Adrenal gland (tissue), 9 donors: ENCODE measurements at regions not wholly inside any gene's neighbourhood (a gene's known extent, or its start where the extent isn't known, plus 50 kb on each side); places are given as distances from the start of the nearest gene placed in this dataset.

Experiments used
- DNase-seq, 7 donors: peaks; one replicate each; pipeline ENCODE4 v3.0.0-alpha.2; 2019 to 2020
- H3K27ac ChIP-seq, 5 donors: fragments of 200-600 bp; sonication (generic) in 4 of 5; 1 replicate in 3 of 5; 2 replicates in 2 of 5; pipeline versions ENCODE4 v1.5.1 to v1.8.0; 2016 to 2020; ENCODE audit warnings: mild to moderate bottlenecking in 1 of 5
- H3K27me3 ChIP-seq: fragments of 200-600 bp; 2 replicates; pipeline ENCODE4 v1.8.0; 2021
- H3K36me3 ChIP-seq, 2 donors: fragments of 200-600 bp; replicated peaks in 1 of 2; 1 replicate in 1 of 2; 2 replicates in 1 of 2; pipeline versions ENCODE4 v1.5.1 to v1.8.0; 2018 to 2022
- H3K4me1 ChIP-seq, 2 donors: fragments of 200-600 bp; replicated peaks in 1 of 2; 1 replicate in 1 of 2; 2 replicates in 1 of 2; pipeline versions ENCODE4 v1.5.1 to v1.8.0; 2018 to 2021
- H3K4me3 ChIP-seq, 4 donors: fragments of 200-600 bp; sonication (generic) in 3 of 4; one replicate each; pipeline ENCODE4 v1.5.1; 2016 to 2018
- H3K9me3 ChIP-seq, 3 donors: fragments of 200-600 bp; sonication (generic) in 1 of 3; replicated peaks in 1 of 3; 1 replicate in 2 of 3; 2 replicates in 1 of 3; pipeline versions ENCODE4 v1.5.1 to v1.8.0; 2016 to 2021
- CTCF ChIP-seq, 6 experiments: fragments of 450-650 bp in 4 of 6; fragments of 200-600 bp in 2 of 6; sonication (generic) in 1 of 6; IDR thresholded peaks; 1 replicate in 5 of 6; 2 replicates in 1 of 6; pipeline versions ENCODE4 v1.5.1 to v1.8.0; 2016 to 2021; ENCODE audit warnings: antibody characterized with exemption in 6 of 6, mild to moderate bottlenecking in 2 of 6, moderate library complexity in 1 of 6
- POLR2A ChIP-seq, 2 donors: fragments of 450-650 bp; IDR thresholded peaks; one replicate each; pipeline ENCODE4 v1.6.1; 2017; ENCODE audit warnings: antibody characterized with exemption in 2 of 2, mild to moderate bottlenecking in 2 of 2, moderate library complexity in 1 of 2
- WGBS, 4 donors: extraction: QIAGEN DNeasy Blood & Tissue Kit in 2 of 4; methylation state at CpG; one replicate each; pipeline versions ENCODE4 v1.1.5 to v1.1.7; 2013 to 2017; 5-methylcytosine and 5-hydroxymethylcytosine counted together
- intact Hi-C, 2 donors: fragments of 100-400 bp; cut with DNase I; formaldehyde crosslinking; loops; one replicate each; pipeline versions ENCODE4 v1.14.1 to v1.15.0; 2022 to 2023
- donor health status: healthy with polysubstance abuse.
- donor health status: Bipolar disorder and iron deficiency.
- donor health status: DM: yes; HTN: yes; CAD: no.
- donor health status: DM: no; HTN: no; CAD: no.
- donor health status: DM: no; HTN: no; CAD: no.

DNA sequence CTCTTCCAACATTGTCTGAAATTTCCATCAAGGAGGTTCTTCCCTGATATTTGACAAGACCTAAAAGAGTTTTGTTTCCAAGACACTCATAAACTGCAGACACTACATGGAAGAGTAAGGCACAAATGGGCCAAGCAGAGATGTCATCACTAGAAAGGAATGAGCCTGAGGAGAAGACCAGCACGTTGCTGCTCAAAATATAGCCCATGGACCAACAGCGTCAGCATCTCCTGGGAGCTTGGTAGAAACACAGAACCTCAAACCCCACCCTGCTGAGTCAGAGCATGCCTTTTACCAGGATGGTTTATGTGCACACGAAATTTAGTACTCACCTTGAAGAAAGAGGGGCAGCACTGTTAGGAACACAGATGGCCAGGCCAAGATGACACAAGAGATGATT lies 128.7 kb upstream of the MID1 start:
- Histone ChIP-seq H3K27me3 (no peaks in the 10 kb centered on the region), H3K36me3 (no peaks in the 10 kb centered on the region), H3K4me3 (no peak overlapping the region), H3K4me1 (no peaks in the 10 kb centered on the region), H3K27ac (no peak overlapping the region), H3K9me3 (no peaks in the 10 kb centered on the region)
- no peak for TF ChIP-seq POLR2A (IDR thresholded peaks at IDR 0.05)
- no peak for TF ChIP-seq CTCF (IDR thresholded peaks at IDR 0.05)
- intact Hi-C loops: no loop called here
- no peak for DNase-seq
- WGBS, 4 donors: 33 to 84% (median 61%) methylated on average over 1 to 3 of the region's 3 CpGs

- no peak for TF ChIP-seq POLR2A (IDR thresholded peaks at IDR 0.05)
- TF ChIP-seq CTCF (IDR thresholded peaks at IDR 0.05): no peak
- Histone ChIP-seq H3K36me3 (no peaks in the 10 kb centered on the region), H3K27me3 (no peaks in the 10 kb centered on the region), H3K9me3 (no peaks in the 10 kb centered on the region), H3K4me1 (no peaks in the 10 kb centered on the region), H3K4me3 (no peak overlapping the region), H3K27ac (no peak overlapping the region)
- DNase-seq: no peak
- intact Hi-C loops: no loop called here
- WGBS, 4 donors: 67 to 88% (median 79%) methylated on average over 7 of the region's 7 CpGs
Observed at GRCh38 chrX:10750581-10750980, 130.2 kb upstream of the MID1 start.

GRCh38 chrX:10753116-10753515 lies 132.7 kb upstream of the MID1 start:
- H3K9me3 ChIP-seq: no peaks in the 10 kb centered on the region
- H3K27me3 ChIP-seq: no peaks in the 10 kb centered on the region
- no peak for DNase-seq
- TF ChIP-seq CTCF (IDR thresholded peaks at IDR 0.05): no peak
- TF ChIP-seq POLR2A (IDR thresholded peaks at IDR 0.05): no peak
- no peaks in the 10 kb centered on the region for H3K4me1 ChIP-seq
- no peak overlapping the region for H3K27ac ChIP-seq
- 71 to 100% (median 85%) methylated on average over 3 of the region's 3 CpGs for WGBS, 4 donors
- intact Hi-C loops: no loop called here
- no peak overlapping the region for H3K4me3 ChIP-seq
- no peaks in the 10 kb centered on the region for H3K36me3 ChIP-seq

DNA sequence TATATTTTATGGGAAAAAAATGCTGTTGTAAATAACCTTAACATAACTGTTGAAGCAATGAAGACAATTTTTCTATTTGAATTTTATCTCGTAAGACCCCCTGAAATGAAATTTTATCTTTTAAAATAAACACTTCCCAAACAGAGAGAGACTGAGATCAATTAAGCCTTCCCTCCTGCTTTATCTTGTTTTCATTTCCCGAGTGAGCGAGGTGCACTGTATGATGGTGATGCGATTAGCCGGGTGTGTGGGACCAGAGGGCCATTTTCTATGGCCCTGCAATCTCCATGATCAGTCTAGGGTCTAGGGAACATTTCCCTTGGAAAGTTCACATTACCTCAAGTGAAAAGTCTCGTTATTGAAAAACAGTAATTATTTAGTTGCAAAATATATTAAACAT lies 134.1 kb upstream of the MID1 start:
- TF ChIP-seq POLR2A (IDR thresholded peaks at IDR 0.05) (no peak), CTCF (IDR thresholded peaks at IDR 0.05) (no peak)
- Histone ChIP-seq H3K4me1 (no peaks in the 10 kb centered on the region), H3K27ac (no peak overlapping the region), H3K27me3 (no peaks in the 10 kb centered on the region), H3K36me3 (no peaks in the 10 kb centered on the region), H3K4me3 (no peak overlapping the region), H3K9me3 (no peaks in the 10 kb centered on the region)
- no peak for DNase-seq
- WGBS, 4 donors: 79 to 89% (median 85%) methylated on average over 6 of the region's 6 CpGs
- intact Hi-C loops: no loop called here
